SK-N-SH (cell line): ENCODE measurements at regions not wholly inside any gene's neighbourhood (a gene's known extent, or its start where the extent isn't known, plus 50 kb on each side); places are given as distances from the start of the nearest gene placed in this dataset.

Source experiments
- CTCF ChIA-PET: fragments of 300-600, 350-600 bp; formaldehyde crosslinking; extraction: SDS; loops from one replicate; lab custom pipeline; 2021; lab: Yijun Ruan, JAX
- POLR2A ChIA-PET: fragments of 350-600 bp; sonication (Branson Sonifier 250); formaldehyde crosslinking; extraction: SDS; loops from one replicate; lab custom pipeline; 2020; ENCODE audit warnings: antibody characterized with exemption, inconsistent platforms; lab: Yijun Ruan, JAX
- DNase-seq: peaks from one replicate; pipeline ENCODE4 v3.0.0; 2012
- H2AFZ ChIP-seq: fragments of 200-600 bp; sonication (generic); 2 replicates; pipeline ENCODE4 v1.8.1; 2016; ENCODE audit warnings: antibody characterized with exemption, mild to moderate bottlenecking, low read depth
- H3F3A ChIP-seq: fragments of 200-600 bp; sonication (generic); replicated peaks from 2 replicates; pipeline ENCODE3; 2016; ENCODE audit warnings: antibody characterized with exemption, mild to moderate bottlenecking; ENCODE audit not compliant: insufficient read depth
- H3K27ac ChIP-seq, 2 experiments: fragments of 200-500 bp in 1 of 2; fragments of 200-600 bp in 1 of 2; sonication (Bioruptor generic) in 1 of 2; sonication (generic), shearing (Covaris generic) in 1 of 2; 2 replicates each; pipeline versions ENCODE4 v1.5.1 to v1.6.1; 2014 to 2016; ENCODE audit warnings: low read depth in 2 of 2, inconsistent platforms in 1 of 2, low read length in 1 of 2, mild to moderate bottlenecking in 1 of 2, mixed read lengths in 1 of 2
- H3K27me3 ChIP-seq: fragments of 200-600 bp; sonication (generic), shearing (Covaris generic); 2 replicates; pipeline ENCODE4 v1.6.1; 2016; ENCODE audit warnings: mixed run types; ENCODE audit not compliant: insufficient read depth
- H3K36me3 ChIP-seq, 2 experiments: fragments of 200-500 bp in 1 of 2; fragments of 200-600 bp in 1 of 2; sonication (Bioruptor generic) in 1 of 2; sonication (generic) in 1 of 2; replicated peaks in 1 of 2; 2 replicates each; pipeline versions ENCODE3 to v1.5.1; 2014 to 2016; ENCODE audit warnings: low read length in 1 of 2, mild to moderate bottlenecking in 1 of 2; ENCODE audit not compliant: insufficient read depth in 2 of 2, control insufficient read depth in 1 of 2
- H3K4me1 ChIP-seq, 2 experiments: fragments of 200-500 bp in 1 of 2; fragments of 200-600 bp in 1 of 2; sonication (Bioruptor generic) in 1 of 2; sonication (generic), shearing (Covaris generic) in 1 of 2; 2 replicates each; pipeline versions ENCODE4 v1.5.1 to v1.6.1; 2014 to 2016; ENCODE audit warnings: low read depth in 1 of 2, low read length in 1 of 2, mixed run types in 1 of 2; ENCODE audit not compliant: insufficient read depth in 2 of 2, control insufficient read depth in 1 of 2
- H3K4me2 ChIP-seq: fragments of 200-600 bp; sonication (generic), shearing (Covaris generic); 2 replicates; pipeline ENCODE4 v1.6.1; 2017; ENCODE audit warnings: mixed run types
- H3K4me3 ChIP-seq, 2 experiments: fragments of 200-500 bp in 1 of 2; fragments of 200-600 bp in 1 of 2; sonication (Bioruptor generic) in 1 of 2; sonication (generic), shearing (Covaris generic) in 1 of 2; 2 replicates each; pipeline versions ENCODE4 v1.5.1 to v1.8.1; 2014 to 2016; ENCODE audit warnings: low read depth in 2 of 2, inconsistent platforms in 1 of 2, low read length in 1 of 2, mild to moderate bottlenecking in 1 of 2, mixed read lengths in 1 of 2, moderate library complexity in 1 of 2
- H3K79me2 ChIP-seq: fragments of 200-600 bp; sonication (generic); 2 replicates; pipeline ENCODE4 v1.8.1; 2017; ENCODE audit warnings: mild to moderate bottlenecking; ENCODE audit not compliant: insufficient read depth
- H3K9ac ChIP-seq: fragments of 200-600 bp; sonication (generic); 2 replicates; pipeline ENCODE4 v1.6.1; 2017; ENCODE audit warnings: mixed run types
- H3K9me2 ChIP-seq: fragments of 200-600 bp; sonication (generic); 2 replicates; pipeline ENCODE4 v1.6.1; 2017; ENCODE audit warnings: mixed run types
- H3K9me3 ChIP-seq: fragments of 200-600 bp; sonication (generic); 2 replicates; pipeline ENCODE4 v1.6.1; 2017; ENCODE audit warnings: mixed run types, mild to moderate bottlenecking, moderate library complexity
- H4K20me1 ChIP-seq: fragments of 200-600 bp; sonication (generic); 2 replicates; pipeline ENCODE4 v1.6.1; 2017; ENCODE audit warnings: mild to moderate bottlenecking, mixed run types; ENCODE audit not compliant: insufficient read depth
- FOSL2 ChIP-seq: IDR thresholded peaks from 2 replicates; pipeline ENCODE4 v1.4.0; 2012; ENCODE audit warnings: low read depth, mild to moderate bottlenecking, moderate library complexity, borderline replicate concordance
- FOXM1 ChIP-seq: IDR thresholded peaks from 2 replicates; pipeline ENCODE4 v1.4.0; 2012; ENCODE audit warnings: low read depth, mild to moderate bottlenecking
- MEF2A ChIP-seq: IDR thresholded peaks from 2 replicates; pipeline ENCODE4 v1.4.0; 2012; ENCODE audit warnings: low read depth, borderline replicate concordance
- POLR2AphosphoS5 ChIP-seq: IDR thresholded peaks from 2 replicates; pipeline ENCODE4 v1.6.1; 2012; ENCODE audit warnings: low read depth, low read length
- RAD21 ChIP-seq: IDR thresholded peaks from 2 replicates; pipeline ENCODE4 v1.6.1; 2012; ENCODE audit warnings: mild to moderate bottlenecking, low read length
- RCOR1 ChIP-seq: fragments of 150-350 bp; IDR thresholded peaks from 2 replicates; pipeline ENCODE4 v1.6.1; 2017; ENCODE audit warnings: antibody characterized with exemption, low read length
- TCF12 ChIP-seq: IDR thresholded peaks from 2 replicates; pipeline ENCODE4 v1.4.0; 2012
- TEAD4 ChIP-seq: IDR thresholded peaks from 2 replicates; pipeline ENCODE4 v1.4.0; 2012; ENCODE audit warnings: mild to moderate bottlenecking, borderline replicate concordance; ENCODE audit not compliant: insufficient read depth
- YY1 ChIP-seq: IDR thresholded peaks from 2 replicates; pipeline ENCODE4 v1.4.0; 2012; ENCODE audit warnings: low read depth, mild to moderate bottlenecking
- WGBS: methylation state at CpG from one replicate; pipeline ENCODE4 v1.1.6; 2017; ENCODE audit warnings: low lambda C conversion rate; 5-methylcytosine and 5-hydroxymethylcytosine counted together
- TF ChIP-seq, protein P1 (sequence below): IDR thresholded peaks from 2 replicates; pipeline ENCODE4 v1.6.1; 2012; ENCODE audit warnings: mild to moderate bottlenecking, low read depth, low read length, moderate library complexity
- TF ChIP-seq, protein P2 (sequence below): fragments of 150-350 bp; IDR thresholded peaks from 2 replicates; pipeline ENCODE4 v1.6.1; 2017; ENCODE audit warnings: antibody characterized with exemption, low read length, low read depth, borderline replicate concordance
- TF ChIP-seq, protein P3 (sequence below): fragments of 200-600 bp; sonication (generic); IDR thresholded peaks from 2 replicates; pipeline ENCODE4 v1.6.1; 2017; ENCODE audit warnings: antibody characterized with exemption, mild to moderate bottlenecking, moderate library complexity
- TF ChIP-seq, protein P4 (sequence below): IDR thresholded peaks from 2 replicates; pipeline ENCODE4 v1.4.0; 2012; ENCODE audit warnings: low read depth, borderline replicate concordance
- TF ChIP-seq, protein P5 (sequence below): IDR thresholded peaks from 2 replicates; pipeline ENCODE4 v1.4.0; 2012; ENCODE audit warnings: low read depth
- TF ChIP-seq, protein P6 (sequence below): fragments of 150-350 bp; IDR thresholded peaks from 2 replicates; pipeline ENCODE4 v1.6.1; 2016; ENCODE audit warnings: mild to moderate bottlenecking, low read depth, low read length

DNA sequence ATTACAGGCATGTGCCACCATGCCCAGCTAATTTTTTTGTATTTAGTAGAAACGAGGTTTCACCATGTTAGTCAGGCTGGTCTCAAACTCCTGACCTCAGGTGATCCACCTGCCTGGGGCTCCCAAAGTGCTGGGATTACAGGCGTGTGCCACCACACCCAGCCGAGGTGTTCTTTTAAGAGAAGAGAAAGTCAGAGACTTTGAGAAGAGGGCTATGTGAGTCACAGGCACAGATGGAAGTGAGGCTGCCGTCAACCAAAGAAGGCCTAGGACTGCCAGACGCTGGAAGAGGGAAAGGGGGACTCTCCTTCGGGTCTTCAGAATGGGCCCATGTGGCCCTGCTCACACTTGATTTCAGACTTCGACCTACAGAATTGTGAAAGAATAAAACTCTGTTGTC lies 67.2 kb upstream of the SH3BP4 start:
- TF ChIP-seq TCF12 (no peak), FOXM1 (no peak), RCOR1 (no peak)
- TF ChIP-seq, protein P1, sequence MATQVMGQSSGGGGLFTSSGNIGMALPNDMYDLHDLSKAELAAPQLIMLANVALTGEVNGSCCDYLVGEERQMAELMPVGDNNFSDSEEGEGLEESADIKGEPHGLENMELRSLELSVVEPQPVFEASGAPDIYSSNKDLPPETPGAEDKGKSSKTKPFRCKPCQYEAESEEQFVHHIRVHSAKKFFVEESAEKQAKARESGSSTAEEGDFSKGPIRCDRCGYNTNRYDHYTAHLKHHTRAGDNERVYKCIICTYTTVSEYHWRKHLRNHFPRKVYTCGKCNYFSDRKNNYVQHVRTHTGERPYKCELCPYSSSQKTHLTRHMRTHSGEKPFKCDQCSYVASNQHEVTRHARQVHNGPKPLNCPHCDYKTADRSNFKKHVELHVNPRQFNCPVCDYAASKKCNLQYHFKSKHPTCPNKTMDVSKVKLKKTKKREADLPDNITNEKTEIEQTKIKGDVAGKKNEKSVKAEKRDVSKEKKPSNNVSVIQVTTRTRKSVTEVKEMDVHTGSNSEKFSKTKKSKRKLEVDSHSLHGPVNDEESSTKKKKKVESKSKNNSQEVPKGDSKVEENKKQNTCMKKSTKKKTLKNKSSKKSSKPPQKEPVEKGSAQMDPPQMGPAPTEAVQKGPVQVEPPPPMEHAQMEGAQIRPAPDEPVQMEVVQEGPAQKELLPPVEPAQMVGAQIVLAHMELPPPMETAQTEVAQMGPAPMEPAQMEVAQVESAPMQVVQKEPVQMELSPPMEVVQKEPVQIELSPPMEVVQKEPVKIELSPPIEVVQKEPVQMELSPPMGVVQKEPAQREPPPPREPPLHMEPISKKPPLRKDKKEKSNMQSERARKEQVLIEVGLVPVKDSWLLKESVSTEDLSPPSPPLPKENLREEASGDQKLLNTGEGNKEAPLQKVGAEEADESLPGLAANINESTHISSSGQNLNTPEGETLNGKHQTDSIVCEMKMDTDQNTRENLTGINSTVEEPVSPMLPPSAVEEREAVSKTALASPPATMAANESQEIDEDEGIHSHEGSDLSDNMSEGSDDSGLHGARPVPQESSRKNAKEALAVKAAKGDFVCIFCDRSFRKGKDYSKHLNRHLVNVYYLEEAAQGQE = no peak
- TF ChIP-seq, protein P2, sequence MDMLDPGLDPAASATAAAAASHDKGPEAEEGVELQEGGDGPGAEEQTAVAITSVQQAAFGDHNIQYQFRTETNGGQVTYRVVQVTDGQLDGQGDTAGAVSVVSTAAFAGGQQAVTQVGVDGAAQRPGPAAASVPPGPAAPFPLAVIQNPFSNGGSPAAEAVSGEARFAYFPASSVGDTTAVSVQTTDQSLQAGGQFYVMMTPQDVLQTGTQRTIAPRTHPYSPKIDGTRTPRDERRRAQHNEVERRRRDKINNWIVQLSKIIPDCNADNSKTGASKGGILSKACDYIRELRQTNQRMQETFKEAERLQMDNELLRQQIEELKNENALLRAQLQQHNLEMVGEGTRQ = no peak
- Histone ChIP-seq H3K9ac (no peak overlapping the region), H3K27ac (no peak overlapping the region), H3K9me2 (no peaks in the 10 kb centered on the region), H3K27me3 (no peaks in the 10 kb centered on the region), H2AFZ (no peak overlapping the region), H3K36me3 (no peaks in the 10 kb centered on the region), H3K4me2 (no peak overlapping the region), H3K9me3 (no peaks in the 10 kb centered on the region), H3K4me1 (peaks cover 10 to 13% of the 10 kb centered on the region in 2 experiments; a peak in 2 of 4 replicates), H3K4me3 (no peak overlapping the region), H3K79me2 (no peaks in the 10 kb centered on the region), H3F3A (peaks cover 6% of the 10 kb centered on the region), H4K20me1 (no peaks in the 10 kb centered on the region)
- 90% methylated on average over 7 of the region's 7 CpGs for WGBS
- no peak for DNase-seq
- CTCF ChIA-PET = no interaction called here
- POLR2A ChIA-PET = no interaction called here

DNA sequence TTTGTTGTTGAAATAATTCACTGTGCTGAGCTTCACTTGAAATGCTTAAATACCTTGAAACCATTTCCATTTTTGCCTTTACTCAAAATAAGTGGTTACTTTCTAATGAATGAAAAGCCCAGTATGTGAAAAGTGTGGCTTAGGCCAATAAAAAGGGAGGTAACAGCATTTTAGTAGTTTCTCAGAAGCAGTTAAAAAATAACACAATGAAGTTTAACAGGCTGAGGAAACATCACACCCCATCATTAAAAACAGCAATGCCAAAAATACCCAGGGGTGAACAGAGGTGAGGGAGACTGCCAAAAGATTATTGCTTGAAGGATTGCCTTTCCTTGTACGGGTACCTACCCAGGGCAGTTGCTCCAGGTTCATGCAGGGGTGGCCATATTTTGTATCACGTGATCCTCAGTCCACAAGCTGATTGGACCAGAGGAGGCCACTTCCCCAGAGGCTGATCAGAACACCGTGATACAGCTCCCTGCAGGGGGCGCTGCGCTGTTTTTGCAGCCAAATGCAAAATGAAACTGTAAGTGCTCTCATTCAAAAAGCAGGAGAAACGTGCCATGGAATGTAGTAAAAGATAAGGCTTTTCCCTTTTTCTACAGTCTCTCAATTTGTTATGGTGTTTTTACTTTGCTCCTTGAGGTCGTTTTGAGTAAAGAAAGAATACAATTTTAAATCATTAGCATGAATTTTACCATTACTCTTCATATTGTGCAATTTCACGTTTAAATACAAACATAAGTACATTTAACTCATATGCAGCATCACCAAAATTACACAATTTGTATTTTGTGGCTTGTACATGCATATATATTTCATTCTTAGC lies 70.2 kb upstream of the SH3BP4 start:
- Histone ChIP-seq H3K4me1 (peaks cover 10 to 13% of the 10 kb centered on the region in 2 experiments; a peak in 2 of 4 replicates), H3K27me3 (no peaks in the 10 kb centered on the region), H2AFZ (peak overlapping the region; percentile 82), H3K79me2 (no peaks in the 10 kb centered on the region), H3F3A (peaks cover 6% of the 10 kb centered on the region), H3K36me3 (no peaks in the 10 kb centered on the region), H3K4me3 (peak overlapping the region in 1 of 2 experiments; percentile 30; a peak in 1 of 4 replicates), H4K20me1 (no peaks in the 10 kb centered on the region), H3K9me3 (no peaks in the 10 kb centered on the region), H3K27ac (peak overlapping the region in 1 of 2 experiments; percentile 54; a peak in 2 of 4 replicates), H3K9me2 (no peaks in the 10 kb centered on the region), H3K4me2 (peak overlapping the region; percentile 60), H3K9ac (no peak overlapping the region)
- POLR2A ChIA-PET = no interaction called here
- peak; percentile 78 for DNase-seq
- WGBS = 45% methylated on average over 8 of the region's 8 CpGs
- CTCF ChIA-PET = interaction anchor here (0.7 to 1.8 kb wide), 7 partner anchors 12 to 602 kb away, joined by 3 to 6 read pairs (median 3); no protein-coding TSS in a partner anchor
- TF ChIP-seq, protein P3, sequence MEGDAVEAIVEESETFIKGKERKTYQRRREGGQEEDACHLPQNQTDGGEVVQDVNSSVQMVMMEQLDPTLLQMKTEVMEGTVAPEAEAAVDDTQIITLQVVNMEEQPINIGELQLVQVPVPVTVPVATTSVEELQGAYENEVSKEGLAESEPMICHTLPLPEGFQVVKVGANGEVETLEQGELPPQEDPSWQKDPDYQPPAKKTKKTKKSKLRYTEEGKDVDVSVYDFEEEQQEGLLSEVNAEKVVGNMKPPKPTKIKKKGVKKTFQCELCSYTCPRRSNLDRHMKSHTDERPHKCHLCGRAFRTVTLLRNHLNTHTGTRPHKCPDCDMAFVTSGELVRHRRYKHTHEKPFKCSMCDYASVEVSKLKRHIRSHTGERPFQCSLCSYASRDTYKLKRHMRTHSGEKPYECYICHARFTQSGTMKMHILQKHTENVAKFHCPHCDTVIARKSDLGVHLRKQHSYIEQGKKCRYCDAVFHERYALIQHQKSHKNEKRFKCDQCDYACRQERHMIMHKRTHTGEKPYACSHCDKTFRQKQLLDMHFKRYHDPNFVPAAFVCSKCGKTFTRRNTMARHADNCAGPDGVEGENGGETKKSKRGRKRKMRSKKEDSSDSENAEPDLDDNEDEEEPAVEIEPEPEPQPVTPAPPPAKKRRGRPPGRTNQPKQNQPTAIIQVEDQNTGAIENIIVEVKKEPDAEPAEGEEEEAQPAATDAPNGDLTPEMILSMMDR = peak; percentile 86
- TF ChIP-seq, protein P4, sequence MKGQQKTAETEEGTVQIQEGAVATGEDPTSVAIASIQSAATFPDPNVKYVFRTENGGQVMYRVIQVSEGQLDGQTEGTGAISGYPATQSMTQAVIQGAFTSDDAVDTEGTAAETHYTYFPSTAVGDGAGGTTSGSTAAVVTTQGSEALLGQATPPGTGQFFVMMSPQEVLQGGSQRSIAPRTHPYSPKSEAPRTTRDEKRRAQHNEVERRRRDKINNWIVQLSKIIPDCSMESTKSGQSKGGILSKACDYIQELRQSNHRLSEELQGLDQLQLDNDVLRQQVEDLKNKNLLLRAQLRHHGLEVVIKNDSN = peak; percentile 93
- TF ChIP-seq, protein P5, sequence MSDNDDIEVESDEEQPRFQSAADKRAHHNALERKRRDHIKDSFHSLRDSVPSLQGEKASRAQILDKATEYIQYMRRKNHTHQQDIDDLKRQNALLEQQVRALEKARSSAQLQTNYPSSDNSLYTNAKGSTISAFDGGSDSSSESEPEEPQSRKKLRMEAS = 0 out of 2 replicates have a peak, but pooled peaks have one; percentile 20
- TF ChIP-seq RAD21 (peak; percentile 52), FOSL2 (no peak), TEAD4 (no peak), YY1 (peak; percentile 91), POLR2AphosphoS5 (no peak; the same call in 1 of the 2 replicates), RCOR1 (no peak), MEF2A (no peak)
- TF ChIP-seq, protein P6, sequence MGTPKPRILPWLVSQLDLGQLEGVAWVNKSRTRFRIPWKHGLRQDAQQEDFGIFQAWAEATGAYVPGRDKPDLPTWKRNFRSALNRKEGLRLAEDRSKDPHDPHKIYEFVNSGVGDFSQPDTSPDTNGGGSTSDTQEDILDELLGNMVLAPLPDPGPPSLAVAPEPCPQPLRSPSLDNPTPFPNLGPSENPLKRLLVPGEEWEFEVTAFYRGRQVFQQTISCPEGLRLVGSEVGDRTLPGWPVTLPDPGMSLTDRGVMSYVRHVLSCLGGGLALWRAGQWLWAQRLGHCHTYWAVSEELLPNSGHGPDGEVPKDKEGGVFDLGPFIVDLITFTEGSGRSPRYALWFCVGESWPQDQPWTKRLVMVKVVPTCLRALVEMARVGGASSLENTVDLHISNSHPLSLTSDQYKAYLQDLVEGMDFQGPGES = no peak
